ENCODE measurements at regions not wholly inside any gene's neighbourhood (a gene's known extent, or its start where the extent isn't known, plus 50 kb on each side); places are given as distances from the start of the nearest gene placed in this dataset.

DNA sequence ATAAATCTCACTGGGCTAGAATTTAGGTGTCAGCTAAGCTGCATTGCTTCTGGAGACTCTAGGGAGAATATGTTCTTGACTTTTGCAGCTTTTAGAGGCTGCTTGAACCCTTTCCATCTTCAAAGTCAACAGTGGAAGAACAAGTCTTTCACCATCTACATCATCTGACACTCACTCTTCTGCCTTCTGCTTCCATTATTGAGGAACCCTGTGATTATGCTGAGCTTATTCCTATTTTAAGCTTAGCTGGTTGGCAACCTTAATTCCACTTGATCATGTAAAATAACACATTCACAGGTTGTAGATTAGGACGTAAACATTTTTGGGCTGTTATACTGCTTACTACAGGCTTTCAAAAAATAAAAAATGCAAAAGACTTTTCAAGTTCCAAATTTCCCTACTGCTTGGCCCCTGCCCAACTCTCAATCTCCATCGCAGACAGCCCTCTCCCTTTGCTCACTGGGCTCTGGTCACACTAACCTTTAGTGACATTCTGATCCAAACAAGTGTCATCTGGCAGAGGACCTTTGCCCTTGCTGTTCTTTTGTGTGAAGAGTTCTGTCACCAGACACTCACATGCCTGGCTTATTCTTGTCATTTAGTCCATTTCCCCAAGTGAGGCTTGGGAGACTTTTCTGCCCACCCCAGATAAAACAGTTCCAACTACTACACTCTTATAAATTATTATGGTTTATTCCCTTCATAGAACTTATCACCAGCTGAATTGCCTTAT is 1056.0 kb downstream of the STIM2 start:
- TF ChIP-seq, protein P1, sequence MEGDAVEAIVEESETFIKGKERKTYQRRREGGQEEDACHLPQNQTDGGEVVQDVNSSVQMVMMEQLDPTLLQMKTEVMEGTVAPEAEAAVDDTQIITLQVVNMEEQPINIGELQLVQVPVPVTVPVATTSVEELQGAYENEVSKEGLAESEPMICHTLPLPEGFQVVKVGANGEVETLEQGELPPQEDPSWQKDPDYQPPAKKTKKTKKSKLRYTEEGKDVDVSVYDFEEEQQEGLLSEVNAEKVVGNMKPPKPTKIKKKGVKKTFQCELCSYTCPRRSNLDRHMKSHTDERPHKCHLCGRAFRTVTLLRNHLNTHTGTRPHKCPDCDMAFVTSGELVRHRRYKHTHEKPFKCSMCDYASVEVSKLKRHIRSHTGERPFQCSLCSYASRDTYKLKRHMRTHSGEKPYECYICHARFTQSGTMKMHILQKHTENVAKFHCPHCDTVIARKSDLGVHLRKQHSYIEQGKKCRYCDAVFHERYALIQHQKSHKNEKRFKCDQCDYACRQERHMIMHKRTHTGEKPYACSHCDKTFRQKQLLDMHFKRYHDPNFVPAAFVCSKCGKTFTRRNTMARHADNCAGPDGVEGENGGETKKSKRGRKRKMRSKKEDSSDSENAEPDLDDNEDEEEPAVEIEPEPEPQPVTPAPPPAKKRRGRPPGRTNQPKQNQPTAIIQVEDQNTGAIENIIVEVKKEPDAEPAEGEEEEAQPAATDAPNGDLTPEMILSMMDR (IDR thresholded peaks at IDR 0.05): no peak
- no peak for TF ChIP-seq POLR2A (IDR thresholded peaks at IDR 0.05)
- no peak for TF ChIP-seq EP300 (IDR thresholded peaks at IDR 0.05)

Data from tibial nerve (tissue), 4 donors.